HG03342 (cell line): ENCODE measurements at regions not wholly inside any gene's neighbourhood (a gene's known extent, or its start where the extent isn't known, plus 50 kb on each side); places are given as distances from the start of the nearest gene placed in this dataset.
"Not testable (repeated sequence)": the region's sequence is repeated elsewhere in the genome, so short reads cannot be mapped to it uniquely, and the experiment has no call there.

Experiments
- ATAC-seq: cut with Tn5 transposase; IDR thresholded peaks from one replicate; pipeline ENCODE4 v1.9.1; 2021; ENCODE audit warnings: mild to moderate bottlenecking, moderate library complexity; ENCODE audit not compliant: unreplicated experiment

DNA sequence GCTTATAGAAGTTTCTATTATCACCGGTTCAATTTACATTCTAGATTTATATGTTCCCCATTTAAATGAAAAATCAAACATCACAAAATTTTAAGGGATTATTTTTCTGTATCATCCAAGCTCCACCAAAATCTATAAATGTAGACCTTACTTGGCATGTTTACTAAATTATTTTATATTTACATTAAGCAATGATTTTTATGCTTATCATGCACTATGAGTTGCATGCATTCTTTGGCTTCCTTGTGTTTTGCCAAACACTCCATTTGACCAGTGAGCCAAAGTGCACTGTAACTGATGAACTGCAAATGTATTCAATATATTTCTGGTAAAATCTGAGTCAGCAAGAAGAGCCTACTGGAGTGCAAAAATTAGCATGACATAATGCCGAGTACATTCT, 595.5 kb upstream of the PCDH7 start:
- not testable (repeated sequence) for ATAC-seq

DNA sequence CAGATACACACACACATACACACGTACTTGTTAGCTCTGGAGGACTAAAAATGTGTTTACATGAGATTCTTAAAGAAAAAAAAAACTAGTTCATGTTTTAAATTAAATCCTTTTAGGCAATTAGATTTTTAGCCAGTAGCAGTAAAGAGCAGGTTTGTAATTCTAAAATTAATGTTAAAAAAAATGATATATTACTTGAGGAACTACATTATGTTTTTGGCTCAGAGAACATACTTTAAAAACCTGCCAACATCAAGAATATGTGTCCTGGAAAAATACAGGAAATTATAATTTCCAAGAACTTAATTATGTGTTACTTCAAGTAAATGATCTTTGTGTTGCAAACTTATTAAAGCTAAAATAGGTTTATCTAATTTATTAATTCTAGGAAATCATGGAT, 594.3 kb upstream of the PCDH7 start:
- ATAC-seq, result no peak

DNA sequence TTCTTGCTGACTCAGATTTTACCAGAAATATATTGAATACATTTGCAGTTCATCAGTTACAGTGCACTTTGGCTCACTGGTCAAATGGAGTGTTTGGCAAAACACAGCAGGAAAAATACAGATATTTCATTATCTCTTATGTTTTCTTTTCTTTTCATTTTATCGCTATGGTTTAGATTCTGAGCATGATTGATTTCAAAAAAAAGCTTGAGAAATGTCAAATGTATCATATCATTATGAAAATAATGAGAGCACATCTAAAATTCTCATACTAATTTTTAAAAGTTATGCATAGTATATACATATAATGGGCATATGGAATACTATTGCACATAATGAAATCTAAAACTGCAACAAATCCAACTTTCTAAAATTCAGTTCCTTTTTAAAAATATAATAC, 593.8 kb upstream of the PCDH7 start:
- no peak for ATAC-seq

DNA sequence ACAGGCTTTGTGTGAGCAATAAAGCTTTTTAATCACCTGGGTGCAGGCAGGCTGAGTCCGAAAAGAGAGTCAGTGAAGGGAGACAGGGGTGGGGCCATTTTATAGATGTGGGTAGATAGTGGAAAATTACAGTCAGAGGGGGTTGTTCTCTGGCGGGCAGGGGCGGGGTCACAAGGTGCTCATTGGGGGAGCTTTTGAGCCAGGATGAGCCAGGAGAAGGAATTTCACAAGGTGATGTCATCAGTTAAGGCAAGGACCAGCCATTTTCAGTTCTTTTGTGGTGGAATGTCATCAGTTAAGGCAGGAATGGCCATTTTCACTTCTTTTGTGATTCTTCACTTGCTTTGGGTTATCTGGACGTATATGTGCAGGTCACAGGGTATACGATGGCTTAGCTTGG, 571.3 kb upstream of the PCDH7 start:
- not testable (repeated sequence) for ATAC-seq

DNA sequence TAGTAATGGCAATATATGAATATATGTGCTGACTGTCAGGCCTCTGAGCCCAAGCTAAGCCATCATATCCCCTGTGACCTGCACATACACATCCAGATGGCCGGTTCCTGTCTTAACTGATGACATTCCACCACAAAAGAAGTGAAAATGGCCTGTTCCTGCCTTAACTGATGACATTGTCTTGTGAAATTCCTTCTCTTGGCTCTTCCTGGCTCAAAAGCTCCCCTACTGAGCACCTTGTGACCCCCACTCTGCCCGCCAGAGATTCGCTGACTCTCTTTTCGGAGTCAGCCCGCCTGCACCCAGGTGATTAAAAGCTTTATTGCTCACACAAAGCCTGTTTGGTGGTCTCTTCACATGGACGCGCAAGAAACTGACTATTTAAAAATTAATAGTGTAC, 570.6 kb upstream of the PCDH7 start:
- not testable (repeated sequence) for ATAC-seq

DNA sequence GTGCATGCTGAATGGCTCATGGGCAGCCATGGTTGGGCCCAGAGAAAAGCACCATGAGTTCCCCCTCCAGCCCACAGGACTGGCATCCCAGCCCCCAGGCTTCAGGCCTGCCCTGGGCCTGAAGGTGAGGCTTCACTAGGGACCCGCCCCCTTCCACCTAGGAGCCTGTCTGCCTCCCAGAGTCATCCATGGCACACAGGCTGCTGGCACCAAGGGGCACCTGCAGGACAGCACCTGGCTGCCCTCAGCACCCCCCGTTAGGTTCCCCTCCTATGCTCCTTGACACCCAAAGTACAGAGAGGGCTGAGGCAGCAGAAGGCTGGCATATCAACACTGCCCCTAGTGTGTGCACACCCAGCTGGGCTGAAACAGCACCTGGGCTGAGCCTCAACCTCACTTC, 566.7 kb upstream of the PCDH7 start:
- no peak for ATAC-seq

DNA sequence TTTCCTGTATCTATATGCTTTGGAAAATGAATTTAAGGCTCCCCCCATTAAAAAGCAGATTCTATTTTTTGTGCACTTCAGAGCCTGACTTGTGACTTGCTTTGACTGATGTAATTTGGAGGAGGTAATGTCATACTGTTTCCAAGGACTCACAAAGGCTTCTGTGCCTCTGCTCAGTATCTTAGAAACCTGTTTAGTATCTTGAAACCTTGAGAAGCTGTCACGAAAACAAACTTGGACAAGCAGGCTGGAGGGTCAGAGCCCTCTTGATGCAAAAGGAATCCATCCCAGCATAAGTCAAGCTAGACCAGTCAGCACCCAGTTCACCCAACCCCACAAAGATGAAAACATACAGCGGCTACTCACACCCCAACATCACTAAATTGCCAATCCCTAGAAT, 560.0 kb upstream of the PCDH7 start:
- ATAC-seq, result no peak

DNA sequence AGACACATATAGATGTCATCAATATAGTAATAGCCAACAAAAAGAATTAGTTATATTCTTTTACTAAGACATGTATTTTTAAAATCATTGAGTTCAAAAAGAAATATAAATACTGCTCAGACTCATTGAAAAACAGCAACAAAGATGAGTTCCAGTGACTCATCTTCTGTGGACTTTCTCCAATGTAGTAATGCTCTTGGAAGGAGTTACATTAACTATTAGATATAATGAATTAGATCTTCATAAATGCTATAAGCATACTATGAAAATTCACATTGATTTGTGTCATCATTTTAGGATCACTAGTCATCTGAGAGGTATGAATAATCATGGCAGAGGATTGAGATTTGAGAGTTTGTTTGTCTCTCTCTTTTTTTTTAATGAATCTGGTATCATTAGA, 547.8 kb upstream of the PCDH7 start:
- no peak for ATAC-seq

DNA sequence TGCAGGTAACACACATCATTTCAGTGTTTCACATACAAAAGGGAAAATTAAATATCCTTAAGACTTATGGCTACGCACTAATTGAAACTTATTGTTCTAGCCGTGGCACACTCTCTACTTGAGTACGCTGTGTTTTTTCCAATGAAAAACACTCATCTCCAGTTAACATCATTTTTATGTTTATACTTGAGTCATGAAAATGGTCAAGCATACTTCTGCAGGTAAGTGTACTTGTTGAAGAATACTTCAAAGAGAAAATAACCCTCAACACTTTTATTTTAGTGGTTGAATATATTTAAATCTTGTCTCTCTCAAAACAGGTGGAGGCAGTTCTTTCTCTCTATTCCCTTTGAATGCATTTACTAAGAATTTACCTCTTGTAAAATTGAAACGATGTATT, 538.7 kb upstream of the PCDH7 start:
- ATAC-seq, result no peak

DNA sequence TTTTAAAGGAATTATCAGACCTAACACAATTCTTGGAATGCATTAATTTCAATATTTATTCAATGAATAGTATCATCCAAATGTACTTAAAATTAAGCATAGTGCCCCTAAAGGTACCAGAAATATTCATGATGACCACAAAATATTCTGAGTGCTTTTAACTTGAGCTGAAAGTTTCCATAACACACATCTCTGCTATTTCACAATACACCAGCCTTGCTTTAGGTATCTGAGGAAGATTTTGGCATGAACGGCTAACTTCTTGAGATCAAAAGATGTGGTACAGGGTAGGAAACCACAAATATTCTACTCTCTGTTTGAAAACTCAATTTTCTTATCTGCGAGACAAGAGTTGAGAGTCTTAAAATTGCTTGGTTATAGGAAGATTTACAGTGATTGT, 538.3 kb upstream of the PCDH7 start:
- ATAC-seq, result no peak

DNA sequence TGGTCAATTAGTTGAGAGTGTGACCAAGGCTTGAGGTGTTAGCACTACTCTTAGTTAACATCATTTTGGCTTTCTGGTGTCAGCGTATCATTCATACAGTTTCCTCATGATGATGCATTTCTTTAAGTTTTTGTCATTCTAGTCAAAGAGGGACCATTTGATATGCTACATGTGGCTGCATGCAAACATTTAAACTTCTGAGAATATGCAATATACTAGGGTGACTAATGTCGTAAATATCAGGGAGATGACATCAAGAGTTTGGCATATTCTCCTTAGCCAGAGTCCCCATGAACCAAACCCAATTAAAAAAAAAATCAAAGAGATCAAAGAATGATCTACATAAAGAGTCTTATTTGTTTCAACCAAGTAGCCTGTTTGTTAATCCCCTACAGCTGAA, 537.4 kb upstream of the PCDH7 start:
- no peak for ATAC-seq

DNA sequence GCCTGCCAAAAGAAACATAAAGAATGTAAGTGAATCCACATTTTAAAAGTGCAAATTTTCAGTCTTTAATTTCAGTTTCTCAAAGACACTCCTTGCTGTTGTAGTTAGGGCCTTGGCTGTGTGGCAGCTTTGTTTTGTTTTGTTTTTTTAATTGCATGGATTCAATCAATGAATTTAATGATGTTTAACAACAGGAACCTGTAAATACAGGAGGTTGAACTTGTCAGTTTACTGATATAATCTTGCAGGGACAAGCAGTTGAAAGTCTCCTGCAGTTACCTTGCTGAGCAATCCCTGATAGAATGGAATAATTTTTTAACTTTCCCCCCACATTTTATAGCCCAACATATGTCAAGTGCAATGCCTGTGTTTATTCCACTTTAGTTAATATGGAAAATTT, 528.3 kb upstream of the PCDH7 start:
- no peak for ATAC-seq

DNA sequence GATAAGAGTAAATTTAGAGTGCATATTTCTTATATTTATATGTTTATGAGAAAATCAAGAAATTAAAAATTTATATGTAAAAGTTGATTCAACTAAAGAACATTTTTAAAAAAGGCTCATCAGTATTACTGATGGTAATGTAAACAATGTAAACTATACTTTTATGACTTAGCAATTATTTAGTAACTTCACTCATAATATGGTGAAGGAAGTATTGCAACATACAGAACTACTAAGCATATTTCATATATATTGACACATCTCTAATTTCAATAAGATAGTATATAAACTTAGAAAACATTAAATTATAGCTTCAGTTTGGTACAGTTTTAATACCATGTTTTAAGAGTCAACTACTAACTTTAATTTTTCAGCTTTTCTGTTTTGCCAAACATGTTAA, 512.8 kb upstream of the PCDH7 start:
- no peak for ATAC-seq

DNA sequence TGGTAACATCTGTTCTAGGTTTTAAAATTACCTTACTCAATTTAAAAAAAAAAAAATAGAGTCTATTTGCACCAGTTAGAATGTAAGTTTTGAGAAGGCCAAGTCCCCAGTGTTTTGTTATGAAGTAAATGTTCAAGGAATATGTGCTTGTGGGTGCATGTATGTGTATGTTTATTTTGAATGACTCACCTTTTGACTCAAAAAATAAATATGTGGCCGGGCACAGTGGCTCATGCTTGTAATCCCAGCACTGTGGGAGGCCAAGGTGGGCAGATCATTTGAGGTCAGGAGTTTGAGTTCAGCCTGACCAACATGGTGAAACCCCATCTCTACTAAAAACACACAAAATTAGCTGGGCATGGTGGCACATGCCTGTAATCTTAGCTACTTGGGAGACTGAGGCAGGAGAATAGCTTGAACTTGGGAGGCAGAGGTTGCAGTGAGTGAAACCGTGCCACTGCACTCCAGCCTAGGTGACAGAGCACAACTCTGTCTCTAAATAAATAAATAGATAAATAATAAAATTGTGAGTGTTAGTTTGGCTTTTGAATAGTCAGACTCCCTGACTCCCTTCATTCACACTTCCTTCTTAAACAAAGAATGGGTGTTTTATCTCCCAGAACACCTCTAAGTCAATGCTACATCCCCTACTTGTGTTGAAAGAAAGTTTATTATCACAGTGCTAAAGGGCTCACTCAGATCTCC, 511.3 kb upstream of the PCDH7 start:
- ATAC-seq, result no peak

DNA sequence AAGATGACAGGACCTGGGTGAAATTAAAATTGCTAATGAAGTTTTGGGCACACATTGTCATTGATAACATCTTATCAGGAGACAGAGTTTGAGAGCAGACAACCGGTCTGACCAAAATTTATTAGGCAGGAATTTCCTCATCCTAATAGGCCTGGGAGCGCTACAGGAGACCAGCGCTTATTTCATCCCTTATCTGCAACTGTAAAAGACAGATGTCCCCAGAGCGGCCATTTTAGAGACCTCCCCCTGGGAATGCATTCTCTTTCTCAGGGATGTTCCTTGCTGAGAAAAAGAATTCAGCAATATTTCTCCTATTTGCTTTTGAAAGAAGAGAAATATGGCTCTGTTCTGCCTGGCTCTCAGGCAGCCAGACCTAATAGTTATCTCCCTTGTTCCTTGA, 504.2 kb upstream of the PCDH7 start:
- not testable (repeated sequence) for ATAC-seq

DNA sequence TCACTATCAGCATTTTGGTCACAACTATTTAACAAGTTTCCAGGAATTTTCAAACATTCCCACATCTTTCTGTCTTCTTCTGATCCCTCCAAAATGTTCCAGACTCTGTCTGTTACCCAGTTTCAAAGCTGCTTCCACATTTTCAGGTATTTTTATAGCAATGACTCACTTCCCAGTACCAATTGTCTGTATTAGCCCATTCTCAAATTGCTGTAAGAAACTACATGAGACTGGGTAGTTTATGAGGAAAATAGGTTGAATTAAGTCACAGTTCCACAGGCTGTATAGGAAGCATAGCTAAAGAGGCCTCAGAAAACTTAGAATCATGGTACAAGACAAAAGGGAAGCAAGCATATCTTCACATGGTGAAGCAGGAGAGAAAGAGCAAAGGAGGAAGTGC, 475.0 kb upstream of the PCDH7 start:
- ATAC-seq, result no peak

DNA sequence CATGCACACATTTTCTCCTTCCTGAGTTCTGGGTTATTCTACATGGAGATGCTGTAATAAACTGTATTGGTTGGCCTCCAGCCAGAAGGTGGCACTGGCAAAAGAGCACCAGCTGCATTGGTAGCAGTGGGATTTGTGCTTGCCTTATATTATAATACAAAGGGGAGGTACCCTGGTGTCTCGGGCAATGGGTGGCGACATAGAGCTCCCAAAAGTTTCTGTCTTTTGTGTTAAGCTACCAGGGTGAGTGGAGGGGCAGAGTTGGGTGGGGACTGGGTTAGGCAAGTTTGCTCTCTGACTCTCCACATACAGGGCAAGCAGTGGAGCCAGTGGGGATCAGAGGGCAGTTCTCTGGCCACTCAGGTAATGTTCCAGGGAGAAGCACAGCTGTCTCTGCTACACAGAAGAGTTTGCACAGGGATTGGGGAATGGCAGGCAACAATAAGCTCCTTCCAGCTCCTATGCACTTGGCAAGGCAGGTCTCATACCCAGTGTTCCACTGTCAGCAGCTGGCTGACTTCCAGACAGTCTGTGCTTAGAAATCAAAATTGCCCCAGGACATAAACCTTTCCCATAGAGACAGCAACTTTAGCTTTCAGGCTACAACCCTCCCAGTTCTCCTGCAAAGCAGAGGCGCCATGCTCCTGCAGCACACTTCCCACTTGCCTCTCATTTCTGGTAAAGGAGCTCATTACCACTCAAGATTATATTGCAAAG, 463.9 kb upstream of the PCDH7 start:
- ATAC-seq, result no peak

DNA sequence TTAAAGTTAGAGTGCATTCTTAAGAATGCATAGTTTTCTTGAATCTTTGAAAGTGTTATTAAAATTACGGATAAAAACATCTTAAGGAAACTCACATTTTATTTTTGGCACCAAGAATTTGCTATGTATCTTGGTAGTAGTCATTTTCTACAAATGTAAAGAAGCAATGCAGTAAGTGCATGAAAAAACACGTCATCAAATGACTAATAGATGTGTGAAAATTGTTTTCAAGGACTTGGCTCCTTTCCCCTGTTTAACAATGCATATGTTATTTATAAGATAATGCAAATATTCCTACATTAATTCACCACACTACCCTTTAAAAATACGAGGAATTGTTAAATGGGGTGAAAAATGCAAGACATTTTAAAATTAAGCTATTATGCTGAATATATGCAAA, 461.2 kb upstream of the PCDH7 start:
- ATAC-seq, result no peak

DNA sequence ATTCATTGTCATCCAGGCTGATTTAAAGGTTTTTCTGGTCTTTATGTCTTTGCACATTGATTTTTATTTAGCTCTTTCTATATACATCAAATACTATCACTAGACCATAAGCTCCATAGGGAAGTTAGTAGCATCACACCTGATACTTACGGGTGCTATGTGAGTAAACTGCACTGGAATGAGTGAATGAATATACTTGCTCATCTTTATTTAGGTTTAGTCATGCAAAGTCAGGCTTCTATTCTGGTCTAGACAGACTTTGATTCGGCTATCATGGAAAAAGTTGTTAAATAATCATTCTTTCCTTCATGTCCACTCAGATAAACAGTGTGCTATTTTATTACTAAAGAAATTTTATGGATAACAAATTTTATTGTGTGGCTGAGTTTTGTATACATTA, 457.8 kb upstream of the PCDH7 start:
- no peak for ATAC-seq

DNA sequence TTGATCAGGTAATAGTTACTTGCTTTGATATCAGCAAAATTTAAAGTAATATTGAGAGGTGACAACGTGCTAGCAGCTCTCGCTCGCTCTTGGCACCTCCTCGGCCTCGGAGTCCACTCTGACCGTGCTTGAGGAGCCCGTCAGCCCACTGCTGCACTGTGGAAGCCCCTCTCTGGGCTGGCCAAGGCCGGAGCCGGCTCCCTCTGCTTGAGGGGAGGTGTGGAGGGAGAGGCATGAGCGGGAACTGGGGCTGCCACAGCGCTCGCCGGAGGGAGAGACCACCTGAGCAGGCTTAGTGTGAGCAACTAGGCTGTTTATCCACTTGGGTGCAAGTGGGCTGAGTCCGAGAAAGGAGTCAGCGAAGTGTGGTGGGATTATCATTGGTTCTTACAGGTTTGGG, 455.7 kb upstream of the PCDH7 start:
- ATAC-seq, result no peak

DNA sequence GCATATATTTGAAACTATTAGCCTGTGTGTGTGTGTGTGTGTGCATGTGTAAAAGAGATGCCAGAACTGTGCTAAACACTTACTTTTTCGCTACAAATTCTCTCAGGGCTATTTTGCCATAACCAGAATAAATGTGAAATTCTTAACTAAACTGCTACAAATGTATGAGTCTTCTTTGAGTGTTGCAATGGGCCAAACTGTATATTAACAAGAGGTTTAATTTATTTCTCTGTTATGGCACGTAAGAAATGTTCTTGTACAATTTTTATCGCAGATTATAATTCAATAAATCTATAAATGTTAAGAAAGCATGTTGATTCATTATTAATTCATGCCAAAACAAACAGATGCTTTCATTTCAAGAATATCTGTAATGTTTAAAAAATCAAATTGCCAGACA, 454.5 kb upstream of the PCDH7 start:
- ATAC-seq, result no peak

DNA sequence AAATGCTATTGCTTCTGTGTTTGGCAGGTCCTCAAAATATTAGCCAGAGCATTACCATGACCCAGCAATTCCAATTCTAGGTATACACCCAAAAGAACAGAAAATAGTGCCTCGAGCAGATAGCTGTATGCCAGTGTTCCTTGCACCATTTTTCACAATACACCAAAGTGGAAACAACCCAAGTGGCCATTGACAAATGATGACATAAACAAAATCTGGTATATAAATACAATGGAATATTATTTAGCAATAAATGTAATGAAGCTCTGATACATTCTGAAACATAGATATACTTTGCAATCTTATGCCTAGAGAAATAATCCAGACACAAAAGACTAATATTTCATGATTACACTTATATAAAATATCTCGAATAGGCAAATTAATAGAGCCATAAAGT, 451.8 kb upstream of the PCDH7 start:
- no peak for ATAC-seq

DNA sequence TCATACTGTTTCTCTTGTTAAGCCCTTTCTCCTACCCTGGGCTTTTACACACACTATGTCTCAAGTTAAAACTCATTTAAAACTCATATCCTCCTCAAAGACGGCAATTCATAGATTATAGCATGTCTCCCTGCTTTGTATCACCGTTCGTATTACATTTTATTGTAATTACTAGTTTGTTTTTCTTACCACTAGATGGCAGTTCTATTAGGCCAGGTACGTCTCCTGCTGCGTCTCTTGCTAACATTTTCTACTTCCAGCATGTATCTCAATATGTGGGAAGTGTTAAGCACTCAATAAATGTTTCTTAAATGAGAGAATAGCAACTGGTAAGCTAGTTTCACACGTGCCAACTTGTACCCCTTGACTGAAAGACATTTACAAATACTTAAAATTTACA, 450.3 kb upstream of the PCDH7 start:
- ATAC-seq, result no peak
